Testis (tissue), 2 donors: ENCODE measurements at regions not wholly inside any gene's neighbourhood (a gene's known extent, or its start where the extent isn't known, plus 50 kb on each side); places are given as distances from the start of the nearest gene placed in this dataset.

Experiments
- DNase-seq: peaks from one replicate; pipeline ENCODE4 v3.0.0-alpha.2; 2019
- H3K27ac ChIP-seq, 2 donors: fragments of 200-600 bp; sonication (generic); one replicate each; pipeline ENCODE4 v1.5.1; 2019
- H3K27me3 ChIP-seq: fragments of 200-600 bp; sonication (generic); one replicate; pipeline ENCODE4 v1.5.1; 2019
- H3K36me3 ChIP-seq: fragments of 200-600 bp; sonication (generic); one replicate; pipeline ENCODE4 v1.5.1; 2017; ENCODE audit warnings: low read depth; ENCODE audit errors: missing control alignments
- H3K4me1 ChIP-seq: fragments of 200-600 bp; sonication (generic); one replicate; pipeline ENCODE4 v1.5.1; 2019
- H3K4me3 ChIP-seq, 2 donors: fragments of 200-600 bp; sonication (generic); one replicate each; pipeline ENCODE4 v1.5.1; 2017 to 2019
- H3K9me3 ChIP-seq: fragments of 200-600 bp; sonication (generic); one replicate; pipeline ENCODE4 v1.5.1; 2017
- POLR2A ChIP-seq: fragments of 450-650 bp; IDR thresholded peaks from one replicate; pipeline ENCODE4 v1.6.1; 2017; ENCODE audit warnings: antibody characterized with exemption, mild to moderate bottlenecking, moderate library complexity
- WGBS, 2 donors: methylation state at CpG; one replicate each; pipeline ENCODE4 v1.1.5; 2018; 5-methylcytosine and 5-hydroxymethylcytosine counted together
- intact Hi-C: fragments of 100-400 bp; cut with DNase I; formaldehyde crosslinking; loops from one replicate; pipeline ENCODE4 v1.15.1; 2023; ENCODE audit warnings: low total_unique reads
- TF ChIP-seq, protein P1 (sequence below), 3 experiments: fragments of 450-650 bp in 2 of 3; fragments of 200-600 bp in 1 of 3; sonication (generic) in 1 of 3; IDR thresholded peaks; one replicate each; pipeline ENCODE4 v1.5.1; 2016 to 2019; ENCODE audit warnings: antibody characterized with exemption in 3 of 3, mild to moderate bottlenecking in 2 of 3, moderate library complexity in 1 of 3

DNA sequence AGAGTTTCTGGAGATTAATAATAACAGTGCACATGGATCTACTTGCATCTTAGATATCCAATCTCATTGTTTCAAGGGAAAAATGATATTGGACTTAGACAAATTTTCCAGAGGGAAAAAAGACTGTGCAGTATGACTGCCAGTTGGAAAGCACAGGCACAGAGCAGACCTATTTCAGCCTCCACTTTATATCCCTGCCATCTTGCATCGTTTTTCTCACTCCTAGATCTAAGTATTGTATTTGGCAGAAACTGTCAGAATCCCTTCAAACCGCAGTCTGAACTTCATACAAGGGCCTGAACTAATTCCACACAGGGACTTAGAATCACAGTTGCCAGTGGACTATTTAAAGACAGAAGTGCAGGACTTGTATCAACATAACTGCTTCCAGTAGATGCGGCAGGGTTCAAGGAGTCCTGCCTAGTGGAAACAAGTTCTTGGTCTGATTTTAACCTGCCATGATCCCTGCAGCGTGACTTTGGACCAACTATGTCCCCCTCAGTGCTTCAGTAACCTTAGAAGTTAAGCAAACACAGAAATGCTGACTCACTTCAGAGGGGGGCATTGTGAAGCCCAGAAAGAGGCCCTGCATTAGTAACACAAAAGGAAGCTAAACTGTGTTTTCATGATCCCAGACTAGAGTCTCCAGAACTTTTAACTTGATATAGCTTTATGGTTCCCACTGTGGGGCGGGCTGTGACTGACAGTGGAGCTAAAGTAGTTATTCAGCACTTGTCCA lies 95.7 kb upstream of the PALS2 start:
- intact Hi-C loops = no loop called here
- TF ChIP-seq, protein P1, sequence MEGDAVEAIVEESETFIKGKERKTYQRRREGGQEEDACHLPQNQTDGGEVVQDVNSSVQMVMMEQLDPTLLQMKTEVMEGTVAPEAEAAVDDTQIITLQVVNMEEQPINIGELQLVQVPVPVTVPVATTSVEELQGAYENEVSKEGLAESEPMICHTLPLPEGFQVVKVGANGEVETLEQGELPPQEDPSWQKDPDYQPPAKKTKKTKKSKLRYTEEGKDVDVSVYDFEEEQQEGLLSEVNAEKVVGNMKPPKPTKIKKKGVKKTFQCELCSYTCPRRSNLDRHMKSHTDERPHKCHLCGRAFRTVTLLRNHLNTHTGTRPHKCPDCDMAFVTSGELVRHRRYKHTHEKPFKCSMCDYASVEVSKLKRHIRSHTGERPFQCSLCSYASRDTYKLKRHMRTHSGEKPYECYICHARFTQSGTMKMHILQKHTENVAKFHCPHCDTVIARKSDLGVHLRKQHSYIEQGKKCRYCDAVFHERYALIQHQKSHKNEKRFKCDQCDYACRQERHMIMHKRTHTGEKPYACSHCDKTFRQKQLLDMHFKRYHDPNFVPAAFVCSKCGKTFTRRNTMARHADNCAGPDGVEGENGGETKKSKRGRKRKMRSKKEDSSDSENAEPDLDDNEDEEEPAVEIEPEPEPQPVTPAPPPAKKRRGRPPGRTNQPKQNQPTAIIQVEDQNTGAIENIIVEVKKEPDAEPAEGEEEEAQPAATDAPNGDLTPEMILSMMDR (IDR thresholded peaks at IDR 0.05) = no peak
- TF ChIP-seq POLR2A = no peak
- H3K27me3 ChIP-seq = no peaks in the 10 kb centered on the region
- H3K27ac ChIP-seq = no peak overlapping the region
- H3K4me1 ChIP-seq = peaks cover 3% of the 10 kb centered on the region
- WGBS, 2 donors = 48 to 57% methylated on average over 5 of the region's 5 CpGs
- no peak overlapping the region for H3K4me3 ChIP-seq
- DNase-seq = no peak
- no peaks in the 10 kb centered on the region for H3K9me3 ChIP-seq
- no peaks in the 10 kb centered on the region for H3K36me3 ChIP-seq

DNA sequence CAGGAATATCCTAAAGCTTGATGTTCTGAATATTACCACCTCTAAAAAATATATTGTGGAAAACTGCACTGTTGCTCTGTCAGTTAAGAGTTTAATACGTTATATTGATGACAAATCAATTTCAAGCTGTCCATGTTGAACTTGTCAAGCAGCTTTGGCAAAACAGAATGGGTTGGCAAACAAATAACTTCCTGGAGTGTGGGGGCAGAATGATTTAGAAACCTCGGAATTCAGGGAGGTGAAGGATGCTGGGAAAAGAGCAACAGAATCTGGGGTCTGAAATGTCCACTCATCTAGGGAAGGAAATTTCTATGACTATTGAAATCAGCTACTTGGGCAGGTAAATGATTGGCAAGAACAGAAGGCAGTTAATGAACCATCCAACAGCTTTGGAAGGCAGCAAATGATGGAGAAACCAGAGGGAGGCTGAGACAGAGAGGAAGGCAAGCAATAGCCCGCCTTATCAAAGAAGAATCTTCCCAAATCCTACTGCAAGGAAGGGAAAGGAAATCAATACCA lies 95.1 kb upstream of the PALS2 start:
- DNase-seq = no peak
- TF ChIP-seq POLR2A = no peak
- TF ChIP-seq, protein P1 (IDR thresholded peaks at IDR 0.05) = no peak
- Histone ChIP-seq H3K36me3 (no peaks in the 10 kb centered on the region), H3K4me1 (peaks cover 3% of the 10 kb centered on the region), H3K9me3 (no peaks in the 10 kb centered on the region), H3K4me3 (no peak overlapping the region), H3K27ac (no peak overlapping the region), H3K27me3 (no peaks in the 10 kb centered on the region)
- intact Hi-C loops = no loop called here
- 72 to 85% methylated on average over 3 of the region's 3 CpGs for whole genome bisulfite sequencing, 2 donors

DNA sequence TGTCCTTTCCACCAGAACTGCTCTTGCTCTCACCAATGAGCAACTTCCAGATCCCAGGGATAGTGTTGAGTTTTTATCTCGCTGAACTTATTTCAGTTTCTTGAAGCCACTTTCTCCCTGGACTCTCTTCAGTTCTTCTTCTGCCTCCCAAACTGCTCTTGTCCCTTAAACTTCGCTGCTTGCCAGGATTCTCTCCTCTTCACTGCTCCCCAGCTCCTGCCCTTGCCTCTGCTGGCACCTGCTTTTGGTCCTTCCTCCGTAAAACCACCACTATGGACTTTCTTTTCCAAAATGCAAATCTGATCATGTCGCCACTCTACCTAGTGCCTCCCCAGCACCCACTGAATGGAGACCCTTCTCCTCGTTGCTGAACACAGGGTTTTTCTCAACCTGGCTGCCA lies 92.8 kb upstream of the PALS2 start:
- DNase-seq = no peak
- H3K4me3 ChIP-seq = no peak overlapping the region
- WGBS, 2 donors = 86 to 87% methylated on average over 5 of the region's 5 CpGs
- intact Hi-C loops = no loop called here
- TF ChIP-seq POLR2A = no peak
- TF ChIP-seq, protein P1 (IDR thresholded peaks at IDR 0.05) = no peak
- no peak overlapping the region for H3K27ac ChIP-seq
- no peaks in the 10 kb centered on the region for H3K36me3 ChIP-seq
- no peaks in the 10 kb centered on the region for H3K9me3 ChIP-seq
- no peaks in the 10 kb centered on the region for H3K27me3 ChIP-seq
- peaks cover 3% of the 10 kb centered on the region for H3K4me1 ChIP-seq

DNA sequence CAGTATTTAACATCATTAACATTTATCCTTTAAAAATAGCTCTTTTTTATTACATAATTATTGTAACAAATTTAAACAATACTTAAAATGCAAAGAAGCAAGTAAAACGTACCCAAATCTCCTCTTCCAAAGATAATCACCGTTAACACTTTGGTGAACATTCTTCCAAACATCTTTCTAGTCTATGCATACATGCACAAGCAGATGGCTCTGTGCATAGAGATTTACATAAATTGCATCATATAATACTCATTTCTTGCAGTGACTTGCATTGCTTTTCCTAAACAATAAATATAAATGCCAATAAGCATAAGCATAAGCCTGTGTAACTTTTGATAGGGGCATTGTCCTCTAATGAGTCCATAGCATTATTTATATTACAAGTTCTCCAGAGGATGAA lies 89.4 kb upstream of the PALS2 start:
- no peaks in the 10 kb centered on the region for H3K4me1 ChIP-seq
- intact Hi-C loops = no loop called here
- H3K27me3 ChIP-seq = no peaks in the 10 kb centered on the region
- WGBS, 2 donors = 68 to 69% methylated on average over 2 of the region's 2 CpGs
- H3K9me3 ChIP-seq = no peaks in the 10 kb centered on the region
- no peak overlapping the region for H3K27ac ChIP-seq
- no peak for DNase-seq
- no peak for TF ChIP-seq POLR2A
- TF ChIP-seq, protein P1 (IDR thresholded peaks at IDR 0.05) = no peak
- no peaks in the 10 kb centered on the region for H3K36me3 ChIP-seq
- H3K4me3 ChIP-seq = no peak overlapping the region

DNA sequence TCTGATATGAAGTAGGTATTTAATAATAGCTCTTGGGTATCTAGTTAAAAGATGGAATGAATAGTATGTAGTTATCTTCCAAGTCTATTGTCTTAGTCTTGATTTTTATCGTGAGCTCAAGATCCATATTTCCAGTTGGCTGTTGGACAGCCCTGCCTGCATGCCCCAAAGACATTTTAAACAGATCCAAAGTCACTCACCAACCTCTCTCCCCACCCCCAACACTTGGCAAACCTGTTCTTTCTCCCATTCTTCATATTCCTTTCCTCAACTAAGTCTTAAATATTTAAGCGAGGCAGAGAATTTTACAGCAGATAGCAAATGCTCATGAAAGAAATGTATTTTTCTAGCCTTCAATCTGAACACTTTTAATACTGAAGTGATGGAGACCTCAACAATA lies 80.7 kb upstream of the PALS2 start:
- Histone ChIP-seq H3K27ac (no peak overlapping the region), H3K4me3 (no peak overlapping the region), H3K36me3 (no peaks in the 10 kb centered on the region), H3K27me3 (no peaks in the 10 kb centered on the region), H3K9me3 (no peaks in the 10 kb centered on the region), H3K4me1 (no peaks in the 10 kb centered on the region)
- TF ChIP-seq, protein P1 (IDR thresholded peaks at IDR 0.05) = no peak
- TF ChIP-seq POLR2A = no peak
- intact Hi-C loops = no loop called here
- WGBS, 2 donors = 85 to 94% methylated on average over 2 of the region's 2 CpGs
- DNase-seq = no peak
